ENCODE measurements at regions not wholly inside any gene's neighbourhood (a gene's known extent, or its start where the extent isn't known, plus 50 kb on each side); places are given as distances from the start of the nearest gene placed in this dataset.
A peak's percentile ranks its signal among the peaks of the same experiment; 100 is the strongest.

DNA sequence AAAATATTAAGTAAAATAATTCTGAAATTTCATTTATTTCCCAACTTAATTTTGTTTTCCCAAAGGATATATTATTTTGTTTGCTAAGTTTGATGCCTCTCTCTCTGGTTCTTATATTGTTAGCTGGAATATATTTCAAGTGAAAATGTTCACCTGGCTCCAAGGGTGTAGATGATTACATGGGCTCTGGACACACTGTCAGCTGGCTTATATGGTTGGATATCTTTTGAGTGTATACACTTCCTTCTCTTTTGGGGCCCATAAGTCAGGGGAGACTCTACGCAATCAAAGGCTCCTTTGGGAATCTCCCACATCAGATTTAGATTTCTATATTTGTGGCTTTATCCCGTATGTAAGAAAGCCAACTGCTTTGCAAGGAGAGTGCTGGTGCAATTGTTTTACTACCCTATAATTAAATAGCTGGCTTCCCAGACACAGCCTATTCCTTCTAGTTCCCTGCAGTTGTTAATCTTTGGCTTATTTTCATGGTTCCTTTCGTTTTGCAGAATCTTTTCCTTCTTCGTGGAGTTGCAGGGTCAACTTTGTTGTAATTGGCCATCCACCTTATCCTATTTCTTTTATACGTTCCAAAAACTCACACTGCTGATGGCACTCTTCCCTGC lies 225.7 kb downstream of the DPH6 start:
- no peak for DNase-seq

- no peak for DNase-seq
These were observed 226.6 kb downstream of the DPH6 start for GRCh38 chr15:35319354-35319753.

GRCh38 chr15:35317217-35317616 lies 228.7 kb downstream of the DPH6 start:
- no peak for DNase-seq

- DNase-seq = no peak
These were observed 227.2 kb upstream of the NANOGP8 start for GRCh38 chr15:35312344-35312743.

DNA sequence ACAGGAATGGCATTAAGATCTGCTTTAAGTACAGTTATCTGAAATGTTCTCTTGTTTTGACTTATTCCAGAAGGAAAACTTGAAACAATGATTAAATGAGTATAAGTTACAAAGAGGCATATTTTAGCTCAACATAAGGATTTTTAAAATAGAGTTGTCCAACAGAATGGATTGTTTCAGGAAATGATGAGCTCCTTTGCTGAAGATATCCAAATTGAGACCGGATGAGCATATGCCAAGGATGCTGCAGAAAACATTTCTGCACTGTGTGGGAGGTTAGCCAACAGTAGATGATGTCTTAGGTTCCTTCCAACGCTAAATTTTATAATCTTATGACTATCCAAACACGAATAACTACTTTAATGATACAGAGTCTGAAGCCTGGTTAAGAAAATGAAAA lies 226.5 kb upstream of the NANOGP8 start:
- no peak for DNase-seq

- no peak for DNase-seq
These were observed 224.8 kb upstream of the NANOGP8 start for GRCh38 chr15:35309886-35310285.

- no peak for DNase-seq
These were observed 223.7 kb upstream of the NANOGP8 start for GRCh38 chr15:35308802-35309201.

GRCh38 chr15:35307676-35308075 lies 222.6 kb upstream of the NANOGP8 start:
- DNase-seq = no peak

GRCh38 chr15:35307026-35307425 lies 221.9 kb upstream of the NANOGP8 start:
- no peak for DNase-seq

- DNase-seq = no peak
These were observed 221.4 kb upstream of the NANOGP8 start for GRCh38 chr15:35306361-35306981.

DNA sequence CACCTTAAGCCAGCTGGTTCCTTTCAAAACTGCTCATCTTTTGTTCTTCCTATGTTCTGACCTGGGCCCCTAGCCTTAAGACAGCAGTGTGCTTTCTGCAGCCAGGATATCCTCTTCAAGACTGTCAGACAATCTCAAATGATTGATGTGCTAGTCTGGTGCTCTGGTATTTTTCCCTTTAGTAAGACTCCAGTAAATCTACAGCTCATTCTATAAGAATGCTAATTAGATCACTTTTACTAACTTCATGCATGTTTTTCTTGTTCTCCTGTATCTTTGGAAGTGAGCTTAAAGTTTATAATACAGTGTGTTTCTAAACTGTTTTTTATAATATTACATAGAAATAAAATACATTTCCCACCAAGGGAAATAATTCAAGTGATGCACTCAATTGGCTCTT lies 220.9 kb upstream of the NANOGP8 start:
- no peak for DNase-seq

DNA sequence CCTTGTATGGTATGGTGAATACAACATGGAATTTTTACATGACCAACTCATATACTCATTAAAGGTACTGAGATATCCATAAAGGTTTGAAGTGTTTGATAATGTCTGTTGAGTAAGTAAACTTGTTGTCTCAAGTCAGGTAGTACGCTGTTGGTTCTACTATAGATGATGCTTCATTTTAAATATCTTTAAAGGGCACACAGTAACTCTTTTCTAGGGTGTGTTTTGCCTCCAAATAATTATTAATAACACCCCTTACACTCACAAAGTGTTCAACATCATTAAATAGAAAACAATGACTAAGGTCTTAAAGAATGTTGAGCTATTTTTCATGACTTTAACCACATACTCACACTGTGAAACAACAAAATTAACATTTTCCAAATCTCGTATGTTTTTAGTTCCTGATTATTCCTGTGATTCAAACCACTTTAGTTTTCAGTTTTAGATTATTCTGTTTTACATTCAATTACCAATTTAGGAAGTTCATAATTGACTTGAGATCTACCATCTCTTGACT lies 220.0 kb upstream of the NANOGP8 start:
- DNase-seq = no peak

GRCh38 chr15:35304389-35304788 lies 219.3 kb upstream of the NANOGP8 start:
- DNase-seq = no peak

- DNase-seq = no peak
These were observed 217.2 kb upstream of the NANOGP8 start for GRCh38 chr15:35302334-35302733.

DNA sequence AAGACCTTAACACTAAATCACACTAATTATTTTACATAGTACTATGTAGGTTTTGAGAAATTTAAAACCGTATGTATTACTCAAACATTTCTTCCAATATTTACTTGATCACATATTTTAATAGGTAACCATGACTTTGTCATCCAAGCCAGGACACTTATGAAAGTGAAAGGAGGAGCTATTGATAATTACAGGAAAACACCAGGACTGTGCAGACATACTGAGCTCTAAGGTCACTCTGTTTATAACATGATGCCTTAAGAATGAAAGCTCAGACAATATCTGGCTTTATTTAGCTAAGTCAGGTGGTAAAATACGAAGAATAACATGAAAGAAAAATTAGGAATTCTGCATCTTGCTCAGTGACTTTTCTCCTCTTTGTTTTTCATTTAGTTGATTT lies 216.0 kb upstream of the NANOGP8 start:
- DNase-seq = no peak

DNA sequence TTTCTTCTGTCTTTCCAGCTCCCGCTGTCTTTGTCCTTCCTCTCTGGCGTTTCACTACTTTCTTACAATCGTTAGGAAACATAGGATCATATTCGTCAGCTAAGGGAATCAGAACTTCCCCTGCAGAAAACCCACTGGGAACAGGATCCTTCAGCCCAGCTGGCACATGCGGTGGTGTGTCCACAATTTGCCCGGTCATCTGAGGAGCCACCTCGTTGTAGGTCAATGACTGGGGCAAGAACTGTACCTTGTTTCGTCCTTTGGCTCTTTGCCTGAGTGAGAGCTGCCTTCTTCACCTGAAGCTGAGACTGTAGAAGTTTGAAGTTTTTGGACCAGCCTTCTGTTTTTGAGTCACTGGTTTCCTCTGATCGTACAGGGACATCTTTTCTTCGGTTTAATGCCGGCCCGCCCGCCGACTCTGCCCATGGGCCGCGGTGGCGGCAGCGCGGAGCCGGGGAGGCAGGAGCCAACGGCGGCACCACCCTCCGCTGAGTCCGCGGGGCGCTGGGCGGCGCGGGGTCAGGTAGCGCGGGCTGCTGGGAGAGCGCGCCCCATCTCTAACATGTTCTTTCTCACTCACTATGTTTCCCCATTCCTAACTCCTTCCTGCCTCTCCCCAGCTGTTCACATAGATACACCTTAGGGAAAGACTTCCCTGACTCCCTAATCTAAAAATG lies 214.1 kb upstream of the NANOGP8 start:
- no peak for DNase-seq

DNA sequence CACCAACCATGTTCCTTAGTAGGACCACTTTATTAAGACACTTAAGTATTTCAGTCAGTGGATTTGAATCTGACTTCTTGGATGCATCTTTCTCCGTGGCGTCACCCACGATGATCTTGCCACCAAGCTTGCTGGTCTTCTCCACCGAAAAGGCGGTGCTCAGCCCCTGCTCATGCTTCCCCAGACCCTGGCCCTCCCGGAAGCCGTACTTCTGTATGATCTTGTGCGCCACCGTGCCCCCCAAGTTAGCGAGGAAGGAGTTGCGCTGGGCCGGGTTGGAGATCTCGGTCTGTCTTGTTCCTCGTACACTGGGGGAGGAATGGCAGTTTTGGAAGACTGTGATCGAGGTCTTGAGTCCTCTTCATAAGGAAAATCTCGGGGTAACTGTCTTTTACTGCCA lies 213.4 kb upstream of the NANOGP8 start:
- no peak for DNase-seq

- DNase-seq = no peak
These were observed 208.4 kb upstream of the NANOGP8 start for GRCh38 chr15:35293353-35294130.

DNA sequence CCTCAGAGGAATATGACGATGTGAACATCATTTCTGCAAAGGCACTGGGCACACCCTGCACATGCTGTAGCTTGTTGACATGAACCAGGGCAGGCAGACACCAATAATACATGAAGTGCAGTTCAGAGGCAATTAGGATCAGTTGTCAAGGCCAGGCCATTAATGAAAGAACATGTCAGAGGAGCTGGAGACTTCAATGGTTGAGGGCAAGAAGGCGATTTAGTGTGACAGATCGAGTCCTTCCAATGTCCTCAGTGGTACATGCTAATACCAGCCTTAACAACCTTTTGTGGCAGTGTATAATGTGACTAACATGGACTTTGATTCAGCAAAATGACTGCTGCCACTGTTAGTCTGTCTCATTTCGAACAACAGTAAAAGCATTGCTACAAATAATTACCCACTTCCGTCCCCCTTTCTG lies 205.2 kb upstream of the NANOGP8 start:
- no peak for DNase-seq

DNA sequence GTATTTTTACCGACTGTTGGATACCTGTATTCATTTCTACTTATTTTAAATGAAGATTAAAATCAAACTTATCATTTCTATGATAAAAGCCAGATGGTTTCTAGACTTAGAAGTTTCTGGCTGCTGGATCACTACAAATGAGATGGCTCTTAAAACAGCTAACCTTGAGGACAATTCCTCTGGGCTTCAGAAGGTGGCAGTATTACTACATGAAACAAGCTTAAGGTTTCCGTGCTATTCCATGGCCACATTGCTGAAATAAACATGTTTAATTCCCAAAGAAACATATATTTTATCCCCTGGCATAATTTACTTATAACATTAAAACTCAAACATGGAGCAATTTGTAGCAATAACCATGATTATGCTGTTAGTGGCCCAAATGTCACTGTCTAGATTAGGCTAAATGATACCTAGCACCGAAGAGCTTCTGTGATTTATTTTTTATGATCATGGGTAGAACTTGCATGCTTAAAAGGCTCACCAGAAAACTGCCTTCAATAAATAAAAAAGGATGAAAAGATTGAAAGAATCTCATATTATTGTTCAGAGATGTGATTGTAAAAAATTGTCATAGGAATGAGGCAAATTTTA lies 204.0 kb upstream of the NANOGP8 start:
- DNase-seq = peak; percentile 2

DNA sequence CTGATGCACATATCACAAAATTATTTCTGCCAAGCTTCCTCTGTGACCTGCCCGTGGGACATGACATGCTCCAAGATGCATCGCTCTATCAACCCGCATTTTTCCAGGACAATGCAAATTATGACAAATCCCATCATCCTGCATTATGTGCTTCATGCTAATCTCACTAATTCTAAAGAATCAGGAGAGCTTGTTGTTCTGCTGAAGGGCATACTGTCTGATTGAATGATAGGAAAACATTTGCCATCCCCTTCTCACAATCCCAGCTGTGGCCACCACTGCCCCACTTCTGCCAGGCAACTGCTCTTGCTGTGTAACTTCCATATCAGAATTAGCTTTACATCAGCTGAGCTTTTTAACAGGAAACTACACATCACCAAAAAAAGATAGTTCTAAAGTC lies 203.5 kb upstream of the NANOGP8 start:
- no peak for DNase-seq

- no peak for DNase-seq
These were observed 201.6 kb upstream of the NANOGP8 start for GRCh38 chr15:35286721-35287120.

GRCh38 chr15:35282965-35283496 lies 197.9 kb upstream of the NANOGP8 start:
- no peak for DNase-seq

Measured in CD4-positive, alpha-beta T cell treated with Interleukin-21 for 1 hour (primary cell).